ENCODE measurements at regions not wholly inside any gene's neighbourhood (a gene's known extent, or its start where the extent isn't known, plus 50 kb on each side); places are given as distances from the start of the nearest gene placed in this dataset.

DNA sequence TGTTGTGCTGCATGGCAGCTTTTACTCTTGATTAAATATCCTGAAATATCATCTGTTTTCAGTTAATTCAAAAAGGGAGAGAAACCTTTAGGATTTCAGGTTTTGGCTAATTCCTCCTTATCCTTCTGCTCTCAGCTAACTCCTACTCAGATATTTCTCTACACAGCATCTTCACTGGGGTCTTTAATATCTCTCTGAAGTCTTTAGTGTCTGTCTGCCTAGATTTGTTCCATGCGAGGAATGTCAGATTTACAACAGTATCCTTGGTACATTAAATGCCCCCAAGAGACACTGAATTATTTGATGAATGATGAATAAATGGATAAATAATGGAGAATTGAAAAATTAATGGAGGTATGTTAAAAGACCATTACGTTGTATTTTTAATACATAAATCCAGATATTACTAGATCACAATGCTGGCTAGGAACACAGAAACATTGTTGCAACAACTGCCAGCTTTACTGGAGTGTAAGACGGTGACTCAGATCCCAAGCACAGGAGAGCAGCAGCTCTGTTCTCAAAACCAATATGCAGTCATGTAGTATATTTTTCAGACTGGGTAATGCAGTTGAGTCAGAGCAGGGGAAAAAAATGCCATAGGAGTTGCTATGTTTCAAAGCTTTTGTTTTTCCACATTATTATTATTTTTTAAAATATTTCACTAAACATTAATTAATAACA is 388.0 kb upstream of the SYT4 start:
- TF ChIP-seq EZH2 (IDR thresholded peaks at IDR 0.05; ENCODE audit: borderline replicate concordance, low read length) = no peak
- TF ChIP-seq, protein P1, sequence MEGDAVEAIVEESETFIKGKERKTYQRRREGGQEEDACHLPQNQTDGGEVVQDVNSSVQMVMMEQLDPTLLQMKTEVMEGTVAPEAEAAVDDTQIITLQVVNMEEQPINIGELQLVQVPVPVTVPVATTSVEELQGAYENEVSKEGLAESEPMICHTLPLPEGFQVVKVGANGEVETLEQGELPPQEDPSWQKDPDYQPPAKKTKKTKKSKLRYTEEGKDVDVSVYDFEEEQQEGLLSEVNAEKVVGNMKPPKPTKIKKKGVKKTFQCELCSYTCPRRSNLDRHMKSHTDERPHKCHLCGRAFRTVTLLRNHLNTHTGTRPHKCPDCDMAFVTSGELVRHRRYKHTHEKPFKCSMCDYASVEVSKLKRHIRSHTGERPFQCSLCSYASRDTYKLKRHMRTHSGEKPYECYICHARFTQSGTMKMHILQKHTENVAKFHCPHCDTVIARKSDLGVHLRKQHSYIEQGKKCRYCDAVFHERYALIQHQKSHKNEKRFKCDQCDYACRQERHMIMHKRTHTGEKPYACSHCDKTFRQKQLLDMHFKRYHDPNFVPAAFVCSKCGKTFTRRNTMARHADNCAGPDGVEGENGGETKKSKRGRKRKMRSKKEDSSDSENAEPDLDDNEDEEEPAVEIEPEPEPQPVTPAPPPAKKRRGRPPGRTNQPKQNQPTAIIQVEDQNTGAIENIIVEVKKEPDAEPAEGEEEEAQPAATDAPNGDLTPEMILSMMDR (conservative IDR thresholded peaks at IDR 0.05 in 1 of 2, IDR thresholded peaks at IDR 0.05 in 1 of 2; ENCODE audit: extremely low read depth in 1 of 2, insufficient read depth in 1 of 2, low read depth in 1 of 2, low read length in 2 of 2) = no peak

Data from mammary epithelial cell (primary cell).